ENCODE measurements at regions not wholly inside any gene's neighbourhood (a gene's known extent, or its start where the extent isn't known, plus 50 kb on each side); places are given as distances from the start of the nearest gene placed in this dataset.

DNA sequence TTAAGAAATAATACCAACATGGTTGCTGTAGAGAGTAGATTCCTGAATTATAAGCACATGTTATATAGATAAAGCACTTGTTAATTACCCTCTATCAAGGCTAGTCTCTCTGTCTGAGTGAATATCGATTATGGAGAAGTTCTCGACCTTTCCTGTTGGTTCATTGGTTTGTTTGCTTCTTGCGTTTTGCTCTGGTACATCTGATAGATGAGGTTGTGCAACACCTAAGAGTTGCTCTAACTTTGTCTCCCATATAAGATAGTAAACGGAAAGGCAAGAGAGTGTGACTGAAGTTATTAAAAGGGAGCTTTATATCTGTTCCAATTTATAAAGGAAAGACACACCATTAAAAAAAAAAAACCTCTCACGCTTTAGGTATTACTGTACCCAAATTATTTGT is 69.0 kb downstream of the PYDC2 start:
- Histone ChIP-seq H4K20me1 (ENCODE audit: control insufficient read depth, insufficient read depth, low read depth, low read length) (no peaks in the 10 kb centered on the region), H3K9me3 (ENCODE audit: control insufficient read depth, insufficient read depth, low read length) (no peaks in the 10 kb centered on the region), H3K4me3 (ENCODE audit: low read length) (no peak overlapping the region), H3K9me2 (replicated peaks; ENCODE audit: control insufficient read depth, low read length) (no peaks in the 10 kb centered on the region), H3K4me1 (ENCODE audit: control insufficient read depth, low read length) (no peaks in the 10 kb centered on the region), H3K79me2 (ENCODE audit: control insufficient read depth, low read length) (no peaks in the 10 kb centered on the region), H3K4me2 (ENCODE audit: low read length) (no peak overlapping the region), H3F3A (ENCODE audit: control insufficient read depth, insufficient read depth) (no peaks in the 10 kb centered on the region), H3K36me3 (ENCODE audit: control insufficient read depth, low read length) (no peaks in the 10 kb centered on the region), H3K27me3 (ENCODE audit: control insufficient read depth, low read length) (no peaks in the 10 kb centered on the region), H3K27ac (ENCODE audit: low read depth, low read length) (no peak overlapping the region)
- no peak for TF ChIP-seq EZH2phosphoT487 (IDR thresholded peaks at IDR 0.05; ENCODE audit: borderline replicate concordance, low read length)
- TF ChIP-seq, protein P1, sequence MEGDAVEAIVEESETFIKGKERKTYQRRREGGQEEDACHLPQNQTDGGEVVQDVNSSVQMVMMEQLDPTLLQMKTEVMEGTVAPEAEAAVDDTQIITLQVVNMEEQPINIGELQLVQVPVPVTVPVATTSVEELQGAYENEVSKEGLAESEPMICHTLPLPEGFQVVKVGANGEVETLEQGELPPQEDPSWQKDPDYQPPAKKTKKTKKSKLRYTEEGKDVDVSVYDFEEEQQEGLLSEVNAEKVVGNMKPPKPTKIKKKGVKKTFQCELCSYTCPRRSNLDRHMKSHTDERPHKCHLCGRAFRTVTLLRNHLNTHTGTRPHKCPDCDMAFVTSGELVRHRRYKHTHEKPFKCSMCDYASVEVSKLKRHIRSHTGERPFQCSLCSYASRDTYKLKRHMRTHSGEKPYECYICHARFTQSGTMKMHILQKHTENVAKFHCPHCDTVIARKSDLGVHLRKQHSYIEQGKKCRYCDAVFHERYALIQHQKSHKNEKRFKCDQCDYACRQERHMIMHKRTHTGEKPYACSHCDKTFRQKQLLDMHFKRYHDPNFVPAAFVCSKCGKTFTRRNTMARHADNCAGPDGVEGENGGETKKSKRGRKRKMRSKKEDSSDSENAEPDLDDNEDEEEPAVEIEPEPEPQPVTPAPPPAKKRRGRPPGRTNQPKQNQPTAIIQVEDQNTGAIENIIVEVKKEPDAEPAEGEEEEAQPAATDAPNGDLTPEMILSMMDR (IDR thresholded peaks at IDR 0.05; ENCODE audit: low read depth, low read length, poor library complexity, severe bottlenecking): no peak

DNA sequence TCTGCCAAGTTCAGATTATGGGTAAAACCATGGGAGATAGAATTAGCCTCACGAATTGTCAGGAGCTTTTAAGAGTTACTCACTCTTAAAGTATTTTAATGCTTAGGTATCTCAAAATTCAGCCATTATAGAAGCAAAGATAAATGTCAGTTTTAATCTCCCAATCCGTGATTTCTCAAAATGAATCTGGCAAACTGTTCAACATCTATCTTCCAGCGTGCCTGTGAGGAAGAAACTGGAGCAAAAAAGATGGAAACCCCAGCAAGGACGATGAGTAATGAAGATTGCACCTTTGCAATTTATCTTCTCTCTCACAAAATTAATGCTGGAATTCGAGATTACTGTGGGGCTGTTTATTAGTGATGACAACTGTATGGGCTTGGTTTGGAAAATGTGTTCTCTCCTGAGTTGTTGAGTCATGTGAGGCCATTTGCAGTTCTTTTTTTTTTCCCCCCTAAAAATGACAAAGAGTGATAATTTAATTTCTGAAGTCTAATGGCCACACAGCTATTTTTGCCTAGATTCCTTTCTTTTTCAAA is 70.5 kb downstream of the PYDC2 start:
- H3K9me3 ChIP-seq (ENCODE audit: control insufficient read depth, insufficient read depth, low read length): no peaks in the 10 kb centered on the region
- H3K4me2 ChIP-seq (ENCODE audit: low read length): no peak overlapping the region
- H3K27ac ChIP-seq (ENCODE audit: low read depth, low read length): no peak overlapping the region
- no peaks in the 10 kb centered on the region for H4K20me1 ChIP-seq (ENCODE audit: control insufficient read depth, insufficient read depth, low read depth, low read length)
- H3F3A ChIP-seq (ENCODE audit: control insufficient read depth, insufficient read depth): no peaks in the 10 kb centered on the region
- no peaks in the 10 kb centered on the region for H3K27me3 ChIP-seq (ENCODE audit: control insufficient read depth, low read length)
- TF ChIP-seq, protein P1 (IDR thresholded peaks at IDR 0.05; ENCODE audit: low read depth, low read length, poor library complexity, severe bottlenecking): no peak
- TF ChIP-seq EZH2phosphoT487 (IDR thresholded peaks at IDR 0.05; ENCODE audit: borderline replicate concordance, low read length): no peak
- no peaks in the 10 kb centered on the region for H3K4me1 ChIP-seq (ENCODE audit: control insufficient read depth, low read length)
- no peak overlapping the region for H3K4me3 ChIP-seq (ENCODE audit: low read length)
- no peaks in the 10 kb centered on the region for H3K79me2 ChIP-seq (ENCODE audit: control insufficient read depth, low read length)
- no peaks in the 10 kb centered on the region for H3K36me3 ChIP-seq (ENCODE audit: control insufficient read depth, low read length)
- no peaks in the 10 kb centered on the region for H3K9me2 ChIP-seq (replicated peaks; ENCODE audit: control insufficient read depth, low read length)

DNA sequence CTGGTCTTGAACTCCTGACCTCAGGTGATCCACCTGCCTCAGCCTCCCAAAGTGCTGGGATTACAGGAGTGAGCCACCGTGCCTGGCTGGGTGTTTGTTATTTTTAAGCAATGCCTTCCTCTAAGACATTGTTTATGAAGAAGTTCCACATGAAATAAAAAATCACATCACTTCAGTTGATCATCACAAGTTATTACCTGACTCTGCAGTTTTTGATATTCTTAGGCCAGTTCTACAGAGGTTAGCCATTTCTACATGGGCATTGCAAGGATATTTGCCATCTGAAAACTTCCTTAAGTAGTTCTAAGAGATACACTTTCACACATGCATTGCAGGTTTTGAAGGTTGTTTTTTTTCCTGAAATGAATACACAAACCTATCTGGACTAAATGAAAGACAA is 82.1 kb downstream of the PYDC2 start:
- Histone ChIP-seq H3K9me3 (ENCODE audit: control insufficient read depth, insufficient read depth, low read length) (no peaks in the 10 kb centered on the region), H3K27me3 (ENCODE audit: control insufficient read depth, low read length) (no peaks in the 10 kb centered on the region), H3K4me2 (ENCODE audit: low read length) (no peak overlapping the region), H4K20me1 (ENCODE audit: control insufficient read depth, insufficient read depth, low read depth, low read length) (no peaks in the 10 kb centered on the region), H3K9me2 (replicated peaks; ENCODE audit: control insufficient read depth, low read length) (no peaks in the 10 kb centered on the region), H3K4me3 (ENCODE audit: low read length) (no peak overlapping the region), H3F3A (ENCODE audit: control insufficient read depth, insufficient read depth) (no peaks in the 10 kb centered on the region), H3K79me2 (ENCODE audit: control insufficient read depth, low read length) (no peaks in the 10 kb centered on the region), H3K36me3 (ENCODE audit: control insufficient read depth, low read length) (no peaks in the 10 kb centered on the region), H3K4me1 (ENCODE audit: control insufficient read depth, low read length) (no peaks in the 10 kb centered on the region), H3K27ac (ENCODE audit: low read depth, low read length) (no peak overlapping the region)
- TF ChIP-seq, protein P1 (IDR thresholded peaks at IDR 0.05; ENCODE audit: low read depth, low read length, poor library complexity, severe bottlenecking): no peak
- TF ChIP-seq EZH2phosphoT487 (IDR thresholded peaks at IDR 0.05; ENCODE audit: borderline replicate concordance, low read length): no peak

Data from DOHH2 (cell line).